ENCODE measurements at regions not wholly inside any gene's neighbourhood (a gene's known extent, or its start where the extent isn't known, plus 50 kb on each side); places are given as distances from the start of the nearest gene placed in this dataset.

DNA sequence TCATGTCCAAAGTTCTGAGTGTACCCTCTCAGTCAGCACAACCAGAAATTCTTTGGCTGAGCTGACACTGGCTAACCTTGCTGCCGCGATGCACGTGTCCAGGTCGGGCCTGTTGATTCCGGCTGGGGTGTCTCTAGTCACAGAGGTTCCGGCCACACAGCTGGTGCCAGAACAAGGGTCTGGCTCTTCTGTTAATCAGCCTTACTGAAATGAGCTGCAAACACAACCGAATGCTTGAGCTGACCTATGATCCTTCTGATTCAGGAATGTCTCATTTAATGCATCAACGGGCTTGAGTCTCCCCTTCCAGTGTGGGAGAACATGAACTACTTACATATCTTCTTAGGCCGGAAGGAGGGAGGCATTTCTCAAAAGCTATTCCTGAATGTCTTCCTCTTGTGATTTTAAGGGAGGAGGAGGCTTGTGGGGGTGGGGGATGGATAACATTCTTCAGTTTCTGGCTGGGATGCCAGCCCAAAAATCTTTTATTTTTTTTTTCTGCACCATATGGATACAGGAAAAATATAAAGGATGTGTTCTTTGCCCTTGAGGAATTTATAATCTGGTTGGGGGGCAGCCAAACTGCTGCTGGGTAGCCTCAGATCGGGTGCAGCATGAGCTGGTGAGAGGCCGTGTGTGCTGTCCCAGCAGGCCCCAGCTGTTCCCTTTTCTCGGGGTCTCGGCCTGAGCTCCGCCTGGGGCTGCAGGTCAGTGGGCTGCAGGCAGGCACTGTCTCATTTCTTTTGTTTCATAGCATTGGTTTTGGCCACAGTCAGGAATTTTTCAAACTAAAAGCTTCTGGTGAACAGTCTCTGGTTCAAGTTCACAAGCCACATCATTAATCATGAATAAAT is 319.1 kb upstream of the TBL1XR1 start (continued):
- TF ChIP-seq, protein P1, sequence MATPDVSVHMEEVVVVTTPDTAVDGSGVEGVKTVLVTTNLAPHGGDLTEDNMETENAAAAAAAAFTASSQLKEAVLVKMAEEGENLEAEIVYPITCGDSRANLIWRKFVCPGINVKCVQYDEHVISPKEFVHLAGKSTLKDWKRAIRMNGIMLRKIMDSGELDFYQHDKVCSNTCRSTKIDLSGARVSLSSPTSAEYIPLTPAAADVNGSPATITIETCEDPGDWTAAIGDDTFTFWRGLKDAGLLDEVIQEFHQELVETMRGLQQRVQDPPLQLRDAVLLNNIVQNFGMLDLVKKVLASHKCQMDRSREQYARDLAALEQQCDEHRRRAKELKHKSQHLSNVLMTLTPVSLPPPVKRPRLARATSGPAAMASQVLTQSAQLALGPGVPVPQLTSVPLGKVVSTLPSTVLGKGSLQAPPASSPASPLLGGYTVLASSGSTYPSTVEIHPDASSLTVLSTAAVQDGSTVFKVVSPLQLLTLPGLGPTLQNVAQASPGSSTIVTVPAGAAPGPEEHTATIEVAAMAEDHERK (CRISPR knock-in tag; IDR thresholded peaks at IDR 0.05; ENCODE audit: low read depth) = no peak
- TF ChIP-seq KLF13 (CRISPR knock-in tag; IDR thresholded peaks at IDR 0.05) (no peak), ZNF530 (CRISPR knock-in tag; IDR thresholded peaks at IDR 0.05; ENCODE audit: low read depth) (no peak), HNRNPUL1 (IDR thresholded peaks at IDR 0.05; ENCODE audit: low read depth, low read length) (no peak), KDM1A (CRISPR knock-in tag; IDR thresholded peaks at IDR 0.05) (peak; percentile 50; the same call in 1 of the 2 replicates), KLF12 (CRISPR knock-in tag; IDR thresholded peaks at IDR 0.05; ENCODE audit: borderline replicate concordance) (no peak), SNAI1 (CRISPR knock-in tag; IDR thresholded peaks at IDR 0.05; ENCODE audit: borderline replicate concordance) (no peak), ZSCAN12 (CRISPR knock-in tag; IDR thresholded peaks at IDR 0.05) (no peak), TBX3 (IDR thresholded peaks at IDR 0.05; ENCODE audit: borderline replicate concordance) (no peak), TP53 (CRISPR knock-in tag; conservative IDR thresholded peaks at IDR 0.05) (no peak), THAP8 (CRISPR knock-in tag; IDR thresholded peaks at IDR 0.05; ENCODE audit: borderline replicate concordance) (no peak), NFRKB (IDR thresholded peaks at IDR 0.05) (no peak), KLF15 (CRISPR knock-in tag; IDR thresholded peaks at IDR 0.05; ENCODE audit: borderline replicate concordance) (no peak), NFKBIZ (CRISPR knock-in tag; IDR thresholded peaks at IDR 0.05) (no peak), KAT7 (CRISPR knock-in tag; IDR thresholded peaks at IDR 0.05; ENCODE audit: borderline replicate concordance) (no peak), ZNF709 (CRISPR knock-in tag; IDR thresholded peaks at IDR 0.05) (no peak), ZNF619 (CRISPR knock-in tag; IDR thresholded peaks at IDR 0.05) (no peak), MED8 (CRISPR knock-in tag; IDR thresholded peaks at IDR 0.05; ENCODE audit: insufficient replicate concordance) (no peak), SP2 (CRISPR knock-in tag; IDR thresholded peaks at IDR 0.05) (no peak), BORCS8-MEF2B (CRISPR knock-in tag; IDR thresholded peaks at IDR 0.05) (peak; percentile 46; the same call in 1 of the 2 replicates)
- TF ChIP-seq, protein P2, sequence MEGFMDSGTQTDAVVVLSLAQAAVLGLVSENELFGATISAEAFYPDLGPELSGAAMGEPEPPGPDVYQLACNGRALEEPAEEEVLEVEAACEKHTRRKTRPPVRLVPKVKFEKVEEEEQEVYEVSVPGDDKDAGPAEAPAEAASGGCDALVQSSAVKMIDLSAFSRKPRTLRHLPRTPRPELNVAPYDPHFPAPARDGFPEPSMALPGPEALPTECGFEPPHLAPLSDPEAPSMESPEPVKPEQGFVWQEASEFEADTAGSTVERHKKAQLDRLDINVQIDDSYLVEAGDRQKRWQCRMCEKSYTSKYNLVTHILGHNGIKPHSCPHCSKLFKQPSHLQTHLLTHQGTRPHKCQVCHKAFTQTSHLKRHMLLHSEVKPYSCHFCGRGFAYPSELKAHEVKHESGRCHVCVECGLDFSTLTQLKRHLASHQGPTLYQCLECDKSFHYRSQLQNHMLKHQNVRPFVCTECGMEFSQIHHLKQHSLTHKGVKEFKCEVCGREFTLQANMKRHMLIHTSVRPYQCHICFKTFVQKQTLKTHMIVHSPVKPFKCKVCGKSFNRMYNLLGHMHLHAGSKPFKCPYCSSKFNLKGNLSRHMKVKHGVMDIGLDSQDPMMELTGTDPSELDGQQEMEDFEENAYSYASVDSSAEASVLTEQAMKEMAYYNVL (CRISPR knock-in tag; IDR thresholded peaks at IDR 0.05; ENCODE audit: borderline replicate concordance) = no peak; the same call in 1 of the 2 replicates
- TF ChIP-seq, protein P3, sequence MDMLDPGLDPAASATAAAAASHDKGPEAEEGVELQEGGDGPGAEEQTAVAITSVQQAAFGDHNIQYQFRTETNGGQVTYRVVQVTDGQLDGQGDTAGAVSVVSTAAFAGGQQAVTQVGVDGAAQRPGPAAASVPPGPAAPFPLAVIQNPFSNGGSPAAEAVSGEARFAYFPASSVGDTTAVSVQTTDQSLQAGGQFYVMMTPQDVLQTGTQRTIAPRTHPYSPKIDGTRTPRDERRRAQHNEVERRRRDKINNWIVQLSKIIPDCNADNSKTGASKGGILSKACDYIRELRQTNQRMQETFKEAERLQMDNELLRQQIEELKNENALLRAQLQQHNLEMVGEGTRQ (IDR thresholded peaks at IDR 0.05; ENCODE audit: low read depth, low read length) = no peak
- TF ChIP-seq, protein P3 (CRISPR knock-in tag; IDR thresholded peaks at IDR 0.05; ENCODE audit: borderline replicate concordance) = no peak
- TF ChIP-seq, protein P4, sequence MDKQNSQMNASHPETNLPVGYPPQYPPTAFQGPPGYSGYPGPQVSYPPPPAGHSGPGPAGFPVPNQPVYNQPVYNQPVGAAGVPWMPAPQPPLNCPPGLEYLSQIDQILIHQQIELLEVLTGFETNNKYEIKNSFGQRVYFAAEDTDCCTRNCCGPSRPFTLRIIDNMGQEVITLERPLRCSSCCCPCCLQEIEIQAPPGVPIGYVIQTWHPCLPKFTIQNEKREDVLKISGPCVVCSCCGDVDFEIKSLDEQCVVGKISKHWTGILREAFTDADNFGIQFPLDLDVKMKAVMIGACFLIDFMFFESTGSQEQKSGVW (CRISPR knock-in tag; IDR thresholded peaks at IDR 0.05; ENCODE audit: borderline replicate concordance) = no peak
